ENCODE measurements at regions not wholly inside any gene's neighbourhood (a gene's known extent, or its start where the extent isn't known, plus 50 kb on each side); places are given as distances from the start of the nearest gene placed in this dataset.

GRCh38 chr4:165627128-165627527, 245.9 kb upstream of the TLL1 start:
- no peak for TF ChIP-seq CTCF (IDR thresholded peaks at IDR 0.05; ENCODE audit: insufficient read depth, low read depth, low read length)
- no peak for DNase-seq (ENCODE audit: low read depth)
- no peak overlapping the region for H3K4me3 ChIP-seq (ENCODE audit: low read depth, low read length)

DNA sequence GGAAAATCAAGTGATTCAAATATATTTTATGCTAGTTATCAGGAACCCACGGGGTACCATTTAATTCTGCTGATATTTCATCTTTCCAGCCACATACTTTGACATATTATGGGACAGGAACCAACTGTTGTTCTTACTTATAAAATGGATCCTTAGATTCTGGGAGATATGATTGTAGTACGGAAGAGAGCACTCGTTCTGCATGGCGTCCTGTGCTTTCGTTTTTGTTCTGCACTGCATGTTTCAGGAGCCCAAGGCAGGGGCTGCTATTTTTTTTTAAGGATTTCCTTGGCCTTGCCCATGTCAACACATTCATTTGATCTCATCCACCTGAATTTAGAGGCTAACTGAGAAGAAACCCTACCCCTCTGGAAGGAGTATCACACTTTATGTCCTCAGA, 245.5 kb upstream of the TLL1 start:
- H3K4me3 ChIP-seq (ENCODE audit: low read depth, low read length) = no peak overlapping the region
- DNase-seq (ENCODE audit: low read depth) = no peak
- TF ChIP-seq CTCF (IDR thresholded peaks at IDR 0.05; ENCODE audit: insufficient read depth, low read depth, low read length) = no peak

GRCh38 chr4:165628572-165628971, 244.5 kb upstream of the TLL1 start:
- no peak overlapping the region for H3K4me3 ChIP-seq (ENCODE audit: low read depth, low read length)
- no peak for TF ChIP-seq CTCF (IDR thresholded peaks at IDR 0.05; ENCODE audit: insufficient read depth, low read depth, low read length)
- DNase-seq (ENCODE audit: low read depth) = no peak

DNA sequence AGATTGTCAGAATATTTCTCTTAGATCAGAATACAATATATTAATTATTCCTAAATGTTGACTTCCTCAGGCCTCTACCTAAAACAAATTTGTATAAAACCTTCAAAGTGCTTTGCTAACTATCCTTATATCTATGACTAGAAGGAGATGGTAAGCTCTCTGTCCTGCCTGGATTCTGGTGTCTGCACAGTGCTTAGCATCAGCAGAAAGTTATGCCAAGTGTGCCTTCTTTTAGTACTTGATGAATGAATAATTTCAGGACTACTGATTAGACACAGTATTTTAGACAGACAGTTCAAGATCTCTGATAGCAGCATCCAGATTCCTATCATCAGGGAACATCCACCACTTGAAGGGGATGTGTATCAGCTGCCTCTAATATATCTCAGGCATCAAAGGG, 242.4 kb upstream of the TLL1 start:
- no peak overlapping the region for H3K4me3 ChIP-seq (ENCODE audit: low read depth, low read length)
- TF ChIP-seq CTCF (IDR thresholded peaks at IDR 0.05; ENCODE audit: insufficient read depth, low read depth, low read length) = no peak
- no peak for DNase-seq (ENCODE audit: low read depth)

DNA sequence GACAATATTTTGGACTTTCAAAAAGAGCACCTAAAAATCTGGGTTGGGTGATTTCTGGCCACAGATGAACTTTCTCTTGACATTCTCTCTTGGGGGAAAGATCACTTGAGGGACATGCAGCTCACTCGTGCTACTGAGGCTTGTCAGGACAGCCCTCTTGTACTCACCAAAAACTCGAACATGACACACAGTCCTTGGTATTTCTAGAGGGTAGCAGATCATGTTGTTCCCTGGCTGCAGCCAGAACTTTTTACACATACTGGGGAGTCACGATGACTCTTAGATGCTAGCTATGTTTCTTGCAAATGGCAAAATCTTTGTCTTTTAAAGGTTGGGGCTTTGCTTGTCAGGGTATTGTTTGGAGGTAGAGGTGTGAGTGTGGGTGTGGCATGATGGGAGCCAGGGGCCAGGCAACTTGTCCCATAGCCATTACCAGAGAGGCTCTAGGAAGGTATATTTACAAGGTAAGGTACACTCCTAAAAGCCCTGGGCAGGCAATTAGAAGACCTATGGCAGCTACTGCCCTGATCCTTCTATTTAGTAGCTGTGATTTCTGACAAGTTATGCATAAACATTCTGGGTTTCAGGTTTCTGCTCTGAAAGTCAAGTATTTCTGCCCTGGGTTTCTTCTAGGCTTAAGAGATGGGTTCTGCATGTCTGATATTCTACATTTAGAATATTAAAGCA, 241.7 kb upstream of the TLL1 start:
- no peak overlapping the region for H3K4me3 ChIP-seq (ENCODE audit: low read depth, low read length)
- TF ChIP-seq CTCF (IDR thresholded peaks at IDR 0.05; ENCODE audit: insufficient read depth, low read depth, low read length) = no peak
- no peak for DNase-seq (ENCODE audit: low read depth)

DNA sequence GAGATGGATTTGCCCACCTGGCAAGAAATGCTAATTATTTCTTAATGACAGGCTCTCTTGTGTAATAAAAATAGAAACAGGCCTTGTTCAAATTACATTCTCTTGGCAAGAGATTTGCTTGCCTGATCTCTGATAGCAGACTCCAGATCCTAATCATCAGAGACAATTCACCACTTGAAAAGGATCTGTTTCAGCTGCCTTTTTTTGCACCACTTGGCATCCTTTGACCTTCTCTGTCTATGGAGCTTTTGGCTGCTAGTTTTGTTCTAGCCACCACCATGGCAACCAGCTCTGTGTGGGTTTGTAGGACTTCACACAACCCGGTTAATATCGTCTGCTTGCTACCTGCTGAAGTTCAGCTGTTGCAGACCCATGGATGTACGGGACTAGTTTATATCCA, 241.1 kb upstream of the TLL1 start:
- no peak for TF ChIP-seq CTCF (IDR thresholded peaks at IDR 0.05; ENCODE audit: insufficient read depth, low read depth, low read length)
- no peak for DNase-seq (ENCODE audit: low read depth)
- no peak overlapping the region for H3K4me3 ChIP-seq (ENCODE audit: low read depth, low read length)

- no peak for DNase-seq (ENCODE audit: low read depth)
- no peak for TF ChIP-seq CTCF (IDR thresholded peaks at IDR 0.05; ENCODE audit: insufficient read depth, low read depth, low read length)
- H3K4me3 ChIP-seq (ENCODE audit: low read depth, low read length) = no peak overlapping the region
Measured at GRCh38 chr4:165634766-165635165, 238.3 kb upstream of the TLL1 start.

Data from fibroblast of villous mesenchyme (primary cell).